GM12878 (cell line): ENCODE measurements at regions not wholly inside any gene's neighbourhood (a gene's known extent, or its start where the extent isn't known, plus 50 kb on each side); places are given as distances from the start of the nearest gene placed in this dataset.

ENCODE experiments used
- ATAC-seq: fragments of 200-7000 bp; cut with Tn5 transposase; 3 replicates; pipeline ENCODE4 v1.9.1; 2020; ENCODE audit warnings: mild to moderate bottlenecking, moderate library complexity
- BruUV-seq: library from RNA; stranded (reverse); fragments of 400-500 nt; replicated peaks from 2 replicates; lab custom pipeline; 2021; lab: Mats Ljungman, UMichigan
- CTCF ChIA-PET: fragments of 300-600 bp; sonication (Branson Sonifier 250); formaldehyde crosslinking; extraction: SDS; loops from one replicate; lab custom pipeline; 2021; ENCODE audit warnings: inconsistent platforms; lab: Yijun Ruan, JAX
- POLR2A ChIA-PET: fragments of 350-600 bp; formaldehyde crosslinking; extraction: SDS; loops from one replicate; lab custom pipeline; 2021; ENCODE audit warnings: inconsistent platforms; lab: Charles Lee
- RAD21 ChIA-PET: fragments of 300-600 bp; sonication (Branson Sonifier 250); formaldehyde crosslinking; loops from one replicate; lab custom pipeline; 2023; ENCODE audit warnings: antibody characterized with exemption; ENCODE audit not compliant: unreplicated experiment; lab: Charles Lee
- SMC1A ChIA-PET: fragments of 300-600 bp; sonication (Branson Sonifier 250); formaldehyde crosslinking; loops from one replicate; lab custom pipeline; 2023; ENCODE audit not compliant: unreplicated experiment, uncharacterized antibody; lab: Charles Lee
- DNase-seq: peaks from one replicate; pipeline ENCODE4 v3.0.0-alpha.2; 2011; ENCODE audit warnings: low read depth, low spot score
- FAIRE-seq: peaks from 3 replicates; lab custom pipeline; 2011; peaks lifted over from hg19 to GRCh38; lab: Jason Lieb, UNC
- H2AFZ ChIP-seq: 2 replicates; pipeline ENCODE4 v1.6.0; 2011; ENCODE audit warnings: low read depth, low read length, control low read depth; ENCODE audit not compliant: control insufficient read depth
- H3K27ac ChIP-seq: 2 replicates; pipeline ENCODE4 v1.5.1; 2011; ENCODE audit warnings: control low read depth; ENCODE audit not compliant: control insufficient read depth, insufficient read depth
- H3K27me3 ChIP-seq, 2 experiments: replicated peaks in 1 of 2; 2 replicates each; pipeline versions ENCODE4 v1.6.0 to v1.6.1; 2011; ENCODE audit warnings: low read length in 1 of 2; ENCODE audit not compliant: control insufficient read depth in 2 of 2, insufficient read depth in 2 of 2
- H3K36me3 ChIP-seq, 2 experiments: 2 replicates each; pipeline ENCODE4 v1.5.1; 2011; ENCODE audit warnings: low read length in 1 of 2; ENCODE audit not compliant: control insufficient read depth in 2 of 2, insufficient read depth in 2 of 2
- H3K4me1 ChIP-seq: 2 replicates; pipeline ENCODE4 v1.6.1; 2011; ENCODE audit warnings: mild to moderate bottlenecking, low read length, moderate library complexity, mixed read lengths; ENCODE audit not compliant: control insufficient read depth, insufficient read depth
- H3K4me2 ChIP-seq: 2 replicates; pipeline ENCODE4 v1.6.0; 2011; ENCODE audit warnings: control low read depth; ENCODE audit not compliant: control insufficient read depth, insufficient read depth
- H3K4me3 ChIP-seq: fragments of 200-600 bp; sonication (generic); 2 replicates; pipeline ENCODE4 v1.5.1; 2016
- H3K79me2 ChIP-seq: 2 replicates; pipeline ENCODE4 v1.6.0; 2011; ENCODE audit warnings: low read length; ENCODE audit not compliant: control insufficient read depth, insufficient read depth
- H3K9ac ChIP-seq: 2 replicates; pipeline ENCODE4 v1.8.0; 2011; ENCODE audit warnings: low read length, control low read depth, mixed read lengths; ENCODE audit not compliant: control insufficient read depth, insufficient read depth
- H3K9me3 ChIP-seq: replicated peaks from 3 replicates; pipeline ENCODE4 v1.5.1; 2011; ENCODE audit warnings: mild to moderate bottlenecking, low read length; ENCODE audit not compliant: control insufficient read depth, insufficient read depth
- H4K20me1 ChIP-seq: 2 replicates; pipeline ENCODE4 v1.6.0; 2011; ENCODE audit not compliant: control insufficient read depth, insufficient read depth
- ASH2L ChIP-seq: fragments of 300-600, 200-600 bp; sonication (generic); IDR thresholded peaks from 2 replicates; pipeline ENCODE4 v1.6.1; 2017; ENCODE audit warnings: low read depth, mild to moderate bottlenecking, borderline replicate concordance
- BCL11A ChIP-seq: IDR thresholded peaks from 2 replicates; pipeline ENCODE4 v1.6.1; 2011; ENCODE audit warnings: low read depth, low read length
- CBX5 ChIP-seq: sonication (generic); IDR thresholded peaks from 2 replicates; pipeline ENCODE4 v1.6.1; 2016; ENCODE audit warnings: low read depth, moderate library complexity, mild to moderate bottlenecking, inconsistent platforms
- CHD1 ChIP-seq: IDR thresholded peaks from 2 replicates; pipeline ENCODE4 v1.6.1; 2012; ENCODE audit warnings: low read depth, low read length, improper control_type of control experiment
- IRF4 ChIP-seq: IDR thresholded peaks from 2 replicates; pipeline ENCODE4 v1.6.1; 2011; ENCODE audit warnings: low read depth, low read length
- JUND ChIP-seq: IDR thresholded peaks from 2 replicates; pipeline ENCODE4 v1.6.1; 2012; ENCODE audit warnings: low read depth, mild to moderate bottlenecking, low read length, improper control_type of control experiment, moderate library complexity
- MTA2 ChIP-seq: fragments of 450-650 bp; IDR thresholded peaks from 2 replicates; pipeline ENCODE4 v1.6.1; 2016; ENCODE audit warnings: low read depth, mild to moderate bottlenecking, moderate library complexity
- MYB ChIP-seq: fragments of 150-350 bp; IDR thresholded peaks from 2 replicates; pipeline ENCODE4 v1.6.1; 2014; ENCODE audit warnings: mild to moderate bottlenecking, low read depth, low read length, borderline replicate concordance
- MYC ChIP-seq: IDR thresholded peaks from 2 replicates; pipeline ENCODE4 v1.6.1; 2011; ENCODE audit warnings: mild to moderate bottlenecking, low read length, moderate library complexity, inconsistent platforms; ENCODE audit not compliant: insufficient read depth, insufficient replicate concordance, insufficient read length, severe bottlenecking
- NFXL1 ChIP-seq: fragments of 450-650 bp; IDR thresholded peaks from 2 replicates; pipeline ENCODE4 v1.6.1; 2017; ENCODE audit warnings: antibody characterized with exemption, mild to moderate bottlenecking, borderline replicate concordance
- NR2C1 ChIP-seq: fragments of 450-650 bp; IDR thresholded peaks from 2 replicates; pipeline ENCODE4 v1.6.1; 2017; ENCODE audit warnings: antibody characterized with exemption, mild to moderate bottlenecking, moderate library complexity
- RBBP5 ChIP-seq: fragments of 200-600 bp; sonication (generic); conservative IDR thresholded peaks from 2 replicates; pipeline ENCODE4 v1.6.1; 2016
- SIN3A ChIP-seq: IDR thresholded peaks from 2 replicates; pipeline ENCODE4 v1.6.1; 2012; ENCODE audit warnings: low read depth, low read length, improper control_type of control experiment
- TCF12 ChIP-seq: IDR thresholded peaks from 2 replicates; pipeline ENCODE4 v1.6.1; 2011; ENCODE audit warnings: low read depth, mild to moderate bottlenecking, low read length
- ZBED1 ChIP-seq: IDR thresholded peaks from 2 replicates; pipeline ENCODE4 v1.6.1; 2016; ENCODE audit warnings: borderline replicate concordance
- ZNF274 ChIP-seq: IDR thresholded peaks from one replicate; pipeline ENCODE4 v1.8.0; 2011; ENCODE audit not compliant: insufficient read length, insufficient read depth
- ZNF622 ChIP-seq: fragments of 450-650 bp; IDR thresholded peaks from 2 replicates; pipeline ENCODE4 v1.6.1; 2017; ENCODE audit warnings: mild to moderate bottlenecking, inconsistent platforms
- WGBS: methylation state at CpG from one replicate; pipeline ENCODE4 v1.1.6; 2016; ENCODE audit warnings: low lambda C conversion rate; ENCODE audit not compliant: insufficient replicate concordance, insufficient coverage; ENCODE audit errors: missing lambda C conversion rate; 5-methylcytosine and 5-hydroxymethylcytosine counted together
- in situ Hi-C: fragments of 300-500 bp; cut with MboI; formaldehyde crosslinking; loops from 9 replicates; pipeline ENCODE4 v1.14.3; 2018; ENCODE audit warnings: mixed read lengths
- intact Hi-C: fragments of 100-400 bp; cut with micrococcal nuclease; formaldehyde crosslinking; loops from one replicate; pipeline ENCODE4 v1.14.2; 2022; ENCODE audit not compliant: unreplicated experiment
- TF ChIP-seq, protein P1 (sequence below): IDR thresholded peaks from 2 replicates; pipeline ENCODE4 v1.6.1; 2012; ENCODE audit warnings: low read depth, low read length, improper control_type of control experiment
- TF ChIP-seq, protein P2 (sequence below): IDR thresholded peaks from 2 replicates; pipeline ENCODE4 v1.6.1; 2011; ENCODE audit warnings: borderline replicate concordance, low read depth, mild to moderate bottlenecking, moderate library complexity, mixed read lengths, low read length; ENCODE audit not compliant: insufficient read depth; ENCODE audit errors: extremely low read length
- TF ChIP-seq, protein P3 (sequence below): fragments of 450-650 bp; IDR thresholded peaks from 2 replicates; pipeline ENCODE4 v1.6.1; 2014; ENCODE audit warnings: mild to moderate bottlenecking
- TF ChIP-seq, protein P4 (sequence below): fragments of 150-350 bp; IDR thresholded peaks from 2 replicates; pipeline ENCODE4 v1.6.1; 2014; ENCODE audit warnings: mild to moderate bottlenecking, low read depth, low read length

DNA sequence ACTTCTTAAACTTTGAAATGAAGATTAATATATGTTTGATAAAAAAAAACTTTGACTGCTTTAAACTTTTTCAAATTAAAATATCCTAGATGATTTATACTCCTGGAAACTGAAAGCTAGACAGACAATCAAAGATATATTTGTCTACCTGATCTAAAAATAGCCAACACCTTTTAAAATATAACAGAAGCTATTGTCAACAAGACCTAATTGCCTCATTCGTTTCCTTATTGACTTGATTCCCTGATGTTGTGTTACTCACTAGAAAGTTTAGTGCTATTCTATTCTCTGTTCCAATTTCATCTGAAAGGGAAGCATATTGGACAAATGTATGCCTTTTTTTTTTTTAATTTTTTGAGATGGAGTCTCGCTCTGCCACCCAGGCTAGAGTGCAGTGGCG lies 445.6 kb upstream of the ADAMTS5 start (continued):
- TF ChIP-seq ASH2L (no peak), ZBED1 (no peak), NFXL1 (no peak), JUND (no peak), ZNF622 (no peak), BCL11A (no peak)
- TF ChIP-seq, protein P1, sequence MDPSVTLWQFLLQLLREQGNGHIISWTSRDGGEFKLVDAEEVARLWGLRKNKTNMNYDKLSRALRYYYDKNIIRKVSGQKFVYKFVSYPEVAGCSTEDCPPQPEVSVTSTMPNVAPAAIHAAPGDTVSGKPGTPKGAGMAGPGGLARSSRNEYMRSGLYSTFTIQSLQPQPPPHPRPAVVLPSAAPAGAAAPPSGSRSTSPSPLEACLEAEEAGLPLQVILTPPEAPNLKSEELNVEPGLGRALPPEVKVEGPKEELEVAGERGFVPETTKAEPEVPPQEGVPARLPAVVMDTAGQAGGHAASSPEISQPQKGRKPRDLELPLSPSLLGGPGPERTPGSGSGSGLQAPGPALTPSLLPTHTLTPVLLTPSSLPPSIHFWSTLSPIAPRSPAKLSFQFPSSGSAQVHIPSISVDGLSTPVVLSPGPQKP = no peak

DNA sequence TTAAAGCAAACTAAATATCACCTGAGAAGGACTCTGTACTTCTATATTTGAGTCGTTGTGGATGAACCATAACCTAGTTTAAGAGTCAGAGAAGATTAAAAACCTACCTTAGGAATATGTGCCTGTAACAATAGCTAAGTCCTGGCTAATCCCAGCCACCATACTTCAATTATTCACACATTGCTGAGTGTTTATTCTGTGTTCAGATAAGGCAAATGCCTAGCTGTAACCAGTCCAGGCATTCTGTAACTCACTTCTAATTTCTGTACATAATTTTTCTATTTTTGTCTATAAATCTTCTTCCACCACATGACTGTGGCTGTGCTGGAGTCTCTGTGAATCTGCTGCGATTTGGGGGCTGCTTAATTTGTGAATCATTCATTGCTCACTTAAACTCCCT lies 441.9 kb upstream of the ADAMTS5 start:
- ChIA-PET CTCF (no interaction called here), SMC1A (no interaction called here), POLR2A (no interaction called here), RAD21 (no interaction called here)
- FAIRE-seq = no peak
- no peak overlapping the region for H2AFZ ChIP-seq
- H3K9me3 ChIP-seq = no peaks in the 10 kb centered on the region; the same call in 2 of the 3 replicates
- no peaks in the 10 kb centered on the region for H3K79me2 ChIP-seq
- no peak overlapping the region for H3K27ac ChIP-seq
- H4K20me1 ChIP-seq = no peaks in the 10 kb centered on the region
- DNase-seq = no peak
- H3K36me3 ChIP-seq = no peaks in the 10 kb centered on the region
- 0% methylated on average over 2 of the region's 2 CpGs for WGBS
- H3K4me3 ChIP-seq = no peak overlapping the region
- intact Hi-C loops (no loop called here), in situ Hi-C loops (no loop called here)
- ATAC-seq = no peak
- no TSS peak for BruUV-seq
- no peak overlapping the region for H3K4me2 ChIP-seq
- no peaks in the 10 kb centered on the region for H3K27me3 ChIP-seq
- H3K4me1 ChIP-seq = no peaks in the 10 kb centered on the region
- H3K9ac ChIP-seq = no peak overlapping the region
- no peak for TF ChIP-seq RBBP5
- TF ChIP-seq ZNF274 = no peak
- TF ChIP-seq MYB = no peak
- TF ChIP-seq NR2C1 = no peak
- TF ChIP-seq, protein P2, sequence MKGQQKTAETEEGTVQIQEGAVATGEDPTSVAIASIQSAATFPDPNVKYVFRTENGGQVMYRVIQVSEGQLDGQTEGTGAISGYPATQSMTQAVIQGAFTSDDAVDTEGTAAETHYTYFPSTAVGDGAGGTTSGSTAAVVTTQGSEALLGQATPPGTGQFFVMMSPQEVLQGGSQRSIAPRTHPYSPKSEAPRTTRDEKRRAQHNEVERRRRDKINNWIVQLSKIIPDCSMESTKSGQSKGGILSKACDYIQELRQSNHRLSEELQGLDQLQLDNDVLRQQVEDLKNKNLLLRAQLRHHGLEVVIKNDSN = no peak
- TF ChIP-seq IRF4 = no peak
- TF ChIP-seq CHD1 = no peak
- no peak for TF ChIP-seq MYC
- TF ChIP-seq SIN3A = no peak
- TF ChIP-seq TCF12 = no peak
- no peak for TF ChIP-seq MTA2
- TF ChIP-seq, protein P3, sequence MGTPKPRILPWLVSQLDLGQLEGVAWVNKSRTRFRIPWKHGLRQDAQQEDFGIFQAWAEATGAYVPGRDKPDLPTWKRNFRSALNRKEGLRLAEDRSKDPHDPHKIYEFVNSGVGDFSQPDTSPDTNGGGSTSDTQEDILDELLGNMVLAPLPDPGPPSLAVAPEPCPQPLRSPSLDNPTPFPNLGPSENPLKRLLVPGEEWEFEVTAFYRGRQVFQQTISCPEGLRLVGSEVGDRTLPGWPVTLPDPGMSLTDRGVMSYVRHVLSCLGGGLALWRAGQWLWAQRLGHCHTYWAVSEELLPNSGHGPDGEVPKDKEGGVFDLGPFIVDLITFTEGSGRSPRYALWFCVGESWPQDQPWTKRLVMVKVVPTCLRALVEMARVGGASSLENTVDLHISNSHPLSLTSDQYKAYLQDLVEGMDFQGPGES = no peak
- no peak for TF ChIP-seq CBX5
- TF ChIP-seq, protein P4, sequence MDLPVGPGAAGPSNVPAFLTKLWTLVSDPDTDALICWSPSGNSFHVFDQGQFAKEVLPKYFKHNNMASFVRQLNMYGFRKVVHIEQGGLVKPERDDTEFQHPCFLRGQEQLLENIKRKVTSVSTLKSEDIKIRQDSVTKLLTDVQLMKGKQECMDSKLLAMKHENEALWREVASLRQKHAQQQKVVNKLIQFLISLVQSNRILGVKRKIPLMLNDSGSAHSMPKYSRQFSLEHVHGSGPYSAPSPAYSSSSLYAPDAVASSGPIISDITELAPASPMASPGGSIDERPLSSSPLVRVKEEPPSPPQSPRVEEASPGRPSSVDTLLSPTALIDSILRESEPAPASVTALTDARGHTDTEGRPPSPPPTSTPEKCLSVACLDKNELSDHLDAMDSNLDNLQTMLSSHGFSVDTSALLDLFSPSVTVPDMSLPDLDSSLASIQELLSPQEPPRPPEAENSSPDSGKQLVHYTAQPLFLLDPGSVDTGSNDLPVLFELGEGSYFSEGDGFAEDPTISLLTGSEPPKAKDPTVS = no peak
